ENCODE measurements at regions not wholly inside any gene's neighbourhood (a gene's known extent, or its start where the extent isn't known, plus 50 kb on each side); places are given as distances from the start of the nearest gene placed in this dataset.
"Not testable (repeated sequence)": the region's sequence is repeated elsewhere in the genome, so short reads cannot be mapped to it uniquely, and the experiment has no call there.

GRCh38 chr7:113030489-113030888 lies 56.1 kb downstream of the GPR85 start:
- no peak for TF ChIP-seq CTCF (IDR thresholded peaks at IDR 0.05; ENCODE audit: low read depth, low read length)
- no peak for DNase-seq (ENCODE audit: extremely low read depth, low read depth)

- no peak for DNase-seq (ENCODE audit: extremely low read depth, low read depth)
- no peak for TF ChIP-seq CTCF (IDR thresholded peaks at IDR 0.05; ENCODE audit: low read depth, low read length)
Observed at GRCh38 chr7:113026941-113027340, 59.7 kb downstream of the GPR85 start.

- DNase-seq (ENCODE audit: extremely low read depth, low read depth): not testable (repeated sequence)
Observed at GRCh38 chr7:113017144-113017857, 69.3 kb downstream of the GPR85 start.

- TF ChIP-seq CTCF (IDR thresholded peaks at IDR 0.05; ENCODE audit: low read depth, low read length): peak; percentile 47
- no peak for DNase-seq (ENCODE audit: extremely low read depth, low read depth)
Observed at GRCh38 chr7:113015034-113015645, 71.5 kb downstream of the GPR85 start.

GRCh38 chr7:113013761-113014449 lies 72.7 kb downstream of the GPR85 start:
- no peak for TF ChIP-seq CTCF (IDR thresholded peaks at IDR 0.05; ENCODE audit: low read depth, low read length)
- no peak for DNase-seq (ENCODE audit: extremely low read depth, low read depth)

- DNase-seq (ENCODE audit: extremely low read depth, low read depth): not testable (repeated sequence)
Observed at GRCh38 chr7:113012862-113013261, 73.8 kb downstream of the GPR85 start.

GRCh38 chr7:113010377-113010776 lies 76.2 kb downstream of the GPR85 start:
- TF ChIP-seq CTCF (IDR thresholded peaks at IDR 0.05; ENCODE audit: low read depth, low read length): no peak
- no peak for DNase-seq (ENCODE audit: extremely low read depth, low read depth)

- no peak for DNase-seq (ENCODE audit: extremely low read depth, low read depth)
- no peak for TF ChIP-seq CTCF (IDR thresholded peaks at IDR 0.05; ENCODE audit: low read depth, low read length)
Observed at GRCh38 chr7:113008755-113009154, 77.9 kb downstream of the GPR85 start.

Data from AG09319 (cell line).